HEK293 (cell line): ENCODE measurements at regions not wholly inside any gene's neighbourhood (a gene's known extent, or its start where the extent isn't known, plus 50 kb on each side); places are given as distances from the start of the nearest gene placed in this dataset.

ENCODE experiments used
- BCL11A ChIP-seq: fragments of 450-650 bp; formaldehyde crosslinking; IDR thresholded peaks from 2 replicates; pipeline ENCODE4 v1.5.1; 2016; ENCODE audit warnings: low read depth, missing biosample characterization, missing genetic modification characterization
- SP2 ChIP-seq: fragments of 450-650 bp; formaldehyde crosslinking; IDR thresholded peaks from 2 replicates; pipeline ENCODE4 v1.5.1; 2016; ENCODE audit warnings: missing biosample characterization, missing genetic modification characterization
- TCF7L2 ChIP-seq: IDR thresholded peaks from 2 replicates; pipeline ENCODE4 v1.6.1; 2011; ENCODE audit warnings: low read depth, mild to moderate bottlenecking, inconsistent platforms, low read length, moderate library complexity, borderline replicate concordance
- ZFHX2 ChIP-seq: fragments of 450-650 bp; formaldehyde crosslinking; conservative IDR thresholded peaks from 2 replicates; pipeline ENCODE4 v1.5.1; 2016; ENCODE audit warnings: missing biosample characterization, missing genetic modification characterization
- ZFP69B ChIP-seq: fragments of 450-650 bp; formaldehyde crosslinking; IDR thresholded peaks from 2 replicates; pipeline ENCODE4 v1.5.1; 2016; ENCODE audit warnings: missing biosample characterization, missing genetic modification characterization
- ZNF138 ChIP-seq: fragments of 450-650 bp; formaldehyde crosslinking; IDR thresholded peaks from 2 replicates; pipeline ENCODE4 v1.5.1; 2016; ENCODE audit warnings: missing biosample characterization, missing genetic modification characterization, borderline replicate concordance
- ZNF239 ChIP-seq: fragments of 450-650 bp; formaldehyde crosslinking; IDR thresholded peaks from 2 replicates; pipeline ENCODE4 v1.5.1; 2016; ENCODE audit warnings: missing biosample characterization, missing genetic modification characterization
- ZNF341 ChIP-seq: fragments of 450-650 bp; formaldehyde crosslinking; IDR thresholded peaks from 2 replicates; pipeline ENCODE4; 2016; ENCODE audit warnings: low read depth, missing biosample characterization, missing genetic modification characterization
- ZNF561 ChIP-seq: fragments of 450-650 bp; IDR thresholded peaks from 2 replicates; pipeline ENCODE4 v1.5.1; 2018; ENCODE audit warnings: missing biosample characterization, missing genetic modification characterization, borderline replicate concordance
- ZNF776 ChIP-seq: fragments of 450-650 bp; formaldehyde crosslinking; IDR thresholded peaks from 2 replicates; pipeline ENCODE4 v1.5.0; 2017; ENCODE audit warnings: missing biosample characterization, missing genetic modification characterization, borderline replicate concordance
- TF ChIP-seq, protein P1 (sequence below): fragments of 450-650 bp; formaldehyde crosslinking; IDR thresholded peaks from 2 replicates; pipeline ENCODE4 v1.5.1; 2017; ENCODE audit warnings: missing biosample characterization, missing genetic modification characterization
- TF ChIP-seq, protein P2 (sequence below): fragments of 450-650 bp; IDR thresholded peaks from 2 replicates; pipeline ENCODE4 v1.5.1; 2018; ENCODE audit warnings: missing biosample characterization, missing genetic modification characterization
- TF ChIP-seq, protein P3 (sequence below): fragments of 450-650 bp; formaldehyde crosslinking; optimal IDR thresholded peaks from 2 replicates; pipeline ENCODE3; 2016; ENCODE audit warnings: missing biosample characterization, mild to moderate bottlenecking, missing genetic modification characterization

DNA sequence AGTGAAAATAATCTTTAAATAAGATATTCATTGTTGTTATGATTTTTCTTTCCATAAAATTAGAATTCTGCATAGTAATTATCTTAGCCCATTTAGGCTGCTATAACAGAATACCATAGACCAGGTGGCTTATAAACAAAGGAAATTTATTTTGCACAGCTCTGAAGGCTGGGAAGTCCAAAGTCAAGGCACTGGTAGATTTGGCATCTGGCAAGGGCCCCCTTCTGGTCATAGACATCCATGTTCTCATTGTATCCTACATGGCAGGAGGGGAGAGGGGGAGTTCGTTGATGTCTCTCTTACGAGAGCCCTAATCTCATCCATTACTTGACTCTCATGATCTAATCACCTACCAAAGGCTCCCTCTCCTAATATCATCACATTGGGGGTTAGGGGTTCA lies 175.0 kb upstream of the CCN2 start:
- TF ChIP-seq ZNF138 (tag by site-specific recombination) (no peak), BCL11A (no peak), ZFHX2 (tag by site-specific recombination) (no peak), SP2 (no peak), ZNF239 (tag by site-specific recombination) (no peak), TCF7L2 (no peak), ZNF341 (tag by site-specific recombination) (no peak), ZNF776 (tag by site-specific recombination) (no peak), ZFP69B (tag by site-specific recombination) (no peak), ZNF561 (no peak)
- TF ChIP-seq, protein P1, sequence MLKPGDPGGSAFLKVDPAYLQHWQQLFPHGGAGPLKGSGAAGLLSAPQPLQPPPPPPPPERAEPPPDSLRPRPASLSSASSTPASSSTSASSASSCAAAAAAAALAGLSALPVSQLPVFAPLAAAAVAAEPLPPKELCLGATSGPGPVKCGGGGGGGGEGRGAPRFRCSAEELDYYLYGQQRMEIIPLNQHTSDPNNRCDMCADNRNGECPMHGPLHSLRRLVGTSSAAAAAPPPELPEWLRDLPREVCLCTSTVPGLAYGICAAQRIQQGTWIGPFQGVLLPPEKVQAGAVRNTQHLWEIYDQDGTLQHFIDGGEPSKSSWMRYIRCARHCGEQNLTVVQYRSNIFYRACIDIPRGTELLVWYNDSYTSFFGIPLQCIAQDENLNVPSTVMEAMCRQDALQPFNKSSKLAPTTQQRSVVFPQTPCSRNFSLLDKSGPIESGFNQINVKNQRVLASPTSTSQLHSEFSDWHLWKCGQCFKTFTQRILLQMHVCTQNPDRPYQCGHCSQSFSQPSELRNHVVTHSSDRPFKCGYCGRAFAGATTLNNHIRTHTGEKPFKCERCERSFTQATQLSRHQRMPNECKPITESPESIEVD (tag by site-specific recombination) = no peak
- TF ChIP-seq, protein P2, sequence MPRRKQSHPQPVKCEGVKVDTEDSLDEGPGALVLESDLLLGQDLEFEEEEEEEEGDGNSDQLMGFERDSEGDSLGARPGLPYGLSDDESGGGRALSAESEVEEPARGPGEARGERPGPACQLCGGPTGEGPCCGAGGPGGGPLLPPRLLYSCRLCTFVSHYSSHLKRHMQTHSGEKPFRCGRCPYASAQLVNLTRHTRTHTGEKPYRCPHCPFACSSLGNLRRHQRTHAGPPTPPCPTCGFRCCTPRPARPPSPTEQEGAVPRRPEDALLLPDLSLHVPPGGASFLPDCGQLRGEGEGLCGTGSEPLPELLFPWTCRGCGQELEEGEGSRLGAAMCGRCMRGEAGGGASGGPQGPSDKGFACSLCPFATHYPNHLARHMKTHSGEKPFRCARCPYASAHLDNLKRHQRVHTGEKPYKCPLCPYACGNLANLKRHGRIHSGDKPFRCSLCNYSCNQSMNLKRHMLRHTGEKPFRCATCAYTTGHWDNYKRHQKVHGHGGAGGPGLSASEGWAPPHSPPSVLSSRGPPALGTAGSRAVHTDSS (tag by site-specific recombination) = no peak
- TF ChIP-seq, protein P3, sequence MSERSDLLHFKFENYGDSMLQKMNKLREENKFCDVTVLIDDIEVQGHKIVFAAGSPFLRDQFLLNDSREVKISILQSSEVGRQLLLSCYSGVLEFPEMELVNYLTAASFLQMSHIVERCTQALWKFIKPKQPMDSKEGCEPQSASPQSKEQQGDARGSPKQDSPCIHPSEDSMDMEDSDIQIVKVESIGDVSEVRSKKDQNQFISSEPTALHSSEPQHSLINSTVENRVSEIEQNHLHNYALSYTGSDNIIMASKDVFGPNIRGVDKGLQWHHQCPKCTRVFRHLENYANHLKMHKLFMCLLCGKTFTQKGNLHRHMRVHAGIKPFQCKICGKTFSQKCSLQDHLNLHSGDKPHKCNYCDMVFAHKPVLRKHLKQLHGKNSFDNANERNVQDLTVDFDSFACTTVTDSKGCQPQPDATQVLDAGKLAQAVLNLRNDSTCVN (tag by site-specific recombination) = no peak
